Stimulated activated CD8-positive, alpha-beta memory T cell treated with anti-CD3 and anti-CD28 coated beads, Interleukin-15, amount 100 ng/mL, for 24 hours (primary cell): ENCODE measurements at regions not wholly inside any gene's neighbourhood (a gene's known extent, or its start where the extent isn't known, plus 50 kb on each side); places are given as distances from the start of the nearest gene placed in this dataset.
"Not testable (repeated sequence)": the region's sequence is repeated elsewhere in the genome, so short reads cannot be mapped to it uniquely, and the experiment has no call there.

Experiments
- DNase-seq: peaks from one replicate; pipeline ENCODE4 v3.0.0-alpha.2; 2020; ENCODE audit warnings: low read depth

GRCh38 chr5:164119806-164120447 is 614.5 kb downstream of the MAT2B start:
- no peak for DNase-seq

- DNase-seq: no peak
These were observed 622.1 kb downstream of the MAT2B start for GRCh38 chr5:164127527-164127926.

- DNase-seq: no peak
These were observed 626.9 kb downstream of the MAT2B start for GRCh38 chr5:164132358-164132757.

GRCh38 chr5:164137095-164137494 is 631.7 kb downstream of the MAT2B start:
- DNase-seq: no peak

- DNase-seq: no peak
These were observed 634.0 kb downstream of the MAT2B start for GRCh38 chr5:164139423-164139822.

GRCh38 chr5:164145458-164145857 is 640.0 kb downstream of the MAT2B start:
- DNase-seq: no peak

GRCh38 chr5:164146223-164146622 is 640.8 kb downstream of the MAT2B start:
- DNase-seq: no peak

GRCh38 chr5:164148292-164148691 is 642.9 kb downstream of the MAT2B start:
- DNase-seq: no peak

- not testable (repeated sequence) for DNase-seq
These were observed 647.1 kb downstream of the MAT2B start for GRCh38 chr5:164152539-164152938.

GRCh38 chr5:164153469-164154172 is 648.2 kb downstream of the MAT2B start:
- DNase-seq: no peak

- DNase-seq: no peak
These were observed 665.4 kb downstream of the MAT2B start for GRCh38 chr5:164170814-164171213.

- no peak for DNase-seq
These were observed 669.7 kb downstream of the MAT2B start for GRCh38 chr5:164175083-164175482.

GRCh38 chr5:164179406-164179805 is 674.0 kb downstream of the MAT2B start:
- DNase-seq: no peak

- no peak for DNase-seq
These were observed 676.2 kb downstream of the MAT2B start for GRCh38 chr5:164181604-164182003.

GRCh38 chr5:164184158-164184557 is 678.7 kb downstream of the MAT2B start:
- DNase-seq: no peak

GRCh38 chr5:164185000-164185399 is 679.6 kb downstream of the MAT2B start:
- no peak for DNase-seq

- no peak for DNase-seq
These were observed 681.1 kb downstream of the MAT2B start for GRCh38 chr5:164186550-164186949.

GRCh38 chr5:164187785-164188184 is 682.4 kb downstream of the MAT2B start:
- DNase-seq: no peak

GRCh38 chr5:164188733-164189148 is 683.3 kb downstream of the MAT2B start:
- no peak for DNase-seq

GRCh38 chr5:164191240-164191639 is 685.8 kb downstream of the MAT2B start:
- DNase-seq: no peak

GRCh38 chr5:164202338-164202737 is 696.9 kb downstream of the MAT2B start:
- no peak for DNase-seq

GRCh38 chr5:164203581-164204225 is 698.3 kb downstream of the MAT2B start:
- no peak for DNase-seq

GRCh38 chr5:164204338-164204946 is 699.0 kb downstream of the MAT2B start:
- no peak for DNase-seq
